ENCODE measurements at regions not wholly inside any gene's neighbourhood (a gene's known extent, or its start where the extent isn't known, plus 50 kb on each side); places are given as distances from the start of the nearest gene placed in this dataset.

DNA sequence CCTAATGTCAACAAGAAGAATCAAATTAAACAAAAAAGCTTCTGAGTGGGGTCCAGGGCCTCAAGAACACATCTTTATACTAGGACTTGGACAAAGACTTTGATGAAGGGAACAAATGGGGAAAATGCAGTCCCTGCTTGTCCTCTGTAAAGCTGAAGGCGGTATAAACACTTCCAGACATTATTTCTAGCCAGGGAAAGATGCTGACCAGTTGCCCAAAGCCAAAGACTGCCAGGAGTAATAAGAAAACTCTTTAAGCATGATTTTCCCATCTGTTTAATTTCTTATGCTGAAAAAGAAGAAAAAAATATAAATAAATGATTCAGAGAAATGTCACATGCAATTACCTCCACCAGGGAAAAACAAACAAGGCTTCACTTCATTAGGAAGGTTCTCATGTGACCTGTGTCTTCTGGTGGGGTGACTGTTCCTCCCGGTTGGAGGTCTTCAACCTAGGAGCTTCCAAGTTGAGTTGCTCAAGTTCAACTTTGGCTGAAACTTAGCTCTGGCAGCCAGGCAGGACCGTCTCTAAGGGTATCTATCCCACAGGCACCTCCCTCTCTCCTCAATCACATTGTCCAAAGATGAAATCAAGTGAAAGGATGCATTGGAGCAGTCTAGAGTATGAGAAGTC, 65.2 kb upstream of the KCNE2 start:
- intact Hi-C loops (cut with DNase I), result no loop called here
- Histone ChIP-seq H3K4me1 (replicated peaks in 1 of 2) (no peaks in the 10 kb centered on the region), H3K27ac (no peak overlapping the region), H3K27me3 (no peaks in the 10 kb centered on the region), H3K36me3 (replicated peaks in 1 of 2) (no peaks in the 10 kb centered on the region), H3K4me3 (no peak overlapping the region), H3K9me3 (replicated peaks in 1 of 3) (no peaks in the 10 kb centered on the region)
- no peak for DNase-seq
- TF ChIP-seq, protein P1, sequence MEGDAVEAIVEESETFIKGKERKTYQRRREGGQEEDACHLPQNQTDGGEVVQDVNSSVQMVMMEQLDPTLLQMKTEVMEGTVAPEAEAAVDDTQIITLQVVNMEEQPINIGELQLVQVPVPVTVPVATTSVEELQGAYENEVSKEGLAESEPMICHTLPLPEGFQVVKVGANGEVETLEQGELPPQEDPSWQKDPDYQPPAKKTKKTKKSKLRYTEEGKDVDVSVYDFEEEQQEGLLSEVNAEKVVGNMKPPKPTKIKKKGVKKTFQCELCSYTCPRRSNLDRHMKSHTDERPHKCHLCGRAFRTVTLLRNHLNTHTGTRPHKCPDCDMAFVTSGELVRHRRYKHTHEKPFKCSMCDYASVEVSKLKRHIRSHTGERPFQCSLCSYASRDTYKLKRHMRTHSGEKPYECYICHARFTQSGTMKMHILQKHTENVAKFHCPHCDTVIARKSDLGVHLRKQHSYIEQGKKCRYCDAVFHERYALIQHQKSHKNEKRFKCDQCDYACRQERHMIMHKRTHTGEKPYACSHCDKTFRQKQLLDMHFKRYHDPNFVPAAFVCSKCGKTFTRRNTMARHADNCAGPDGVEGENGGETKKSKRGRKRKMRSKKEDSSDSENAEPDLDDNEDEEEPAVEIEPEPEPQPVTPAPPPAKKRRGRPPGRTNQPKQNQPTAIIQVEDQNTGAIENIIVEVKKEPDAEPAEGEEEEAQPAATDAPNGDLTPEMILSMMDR (IDR thresholded peaks at IDR 0.05), result no peak
- no peak for TF ChIP-seq POLR2A (IDR thresholded peaks at IDR 0.05)
- WGBS, 4 donors, result 87 to 98% (median 92%) methylated on average over 3 of the region's 3 CpGs

DNA sequence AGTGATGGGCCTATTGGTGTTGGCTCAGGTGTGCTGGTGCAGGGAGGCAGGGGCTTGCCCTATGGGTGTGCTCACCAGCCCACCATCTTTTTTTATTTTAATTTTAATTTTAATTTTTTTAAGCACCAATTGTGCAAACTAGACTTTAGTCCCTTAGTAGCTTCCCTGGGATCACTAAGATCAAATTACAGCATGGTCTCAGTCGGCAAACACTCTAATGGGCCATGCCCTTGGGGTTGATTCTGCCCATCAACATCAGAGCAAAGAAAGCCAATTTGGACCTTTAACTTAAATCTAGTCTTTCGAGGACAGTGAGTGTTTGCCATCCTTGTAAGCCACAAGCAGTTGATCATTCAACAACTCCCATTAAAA, 64.7 kb upstream of the KCNE2 start:
- H3K9me3 ChIP-seq (replicated peaks in 1 of 3), result no peaks in the 10 kb centered on the region
- no peak overlapping the region for H3K4me3 ChIP-seq
- no peaks in the 10 kb centered on the region for H3K27me3 ChIP-seq
- H3K4me1 ChIP-seq (replicated peaks in 1 of 2), result no peaks in the 10 kb centered on the region
- intact Hi-C loops (cut with DNase I), result no loop called here
- no peaks in the 10 kb centered on the region for H3K36me3 ChIP-seq (replicated peaks in 1 of 2)
- TF ChIP-seq, protein P1 (IDR thresholded peaks at IDR 0.05), result no peak
- TF ChIP-seq POLR2A (IDR thresholded peaks at IDR 0.05), result no peak
- WGBS, 4 donors, result 76 to 85% (median 81%) methylated on average over 2 of the region's 2 CpGs
- no peak overlapping the region for H3K27ac ChIP-seq
- DNase-seq, result no peak

GRCh38 chr21:34302521-34302920, 61.3 kb upstream of the KCNE2 start:
- intact Hi-C loops (cut with DNase I), result no loop called here
- no peak overlapping the region for H3K27ac ChIP-seq
- 89 to 93% (median 93%) methylated on average over 6 of the region's 6 CpGs for WGBS, 4 donors
- H3K27me3 ChIP-seq, result no peaks in the 10 kb centered on the region
- no peaks in the 10 kb centered on the region for H3K36me3 ChIP-seq (replicated peaks in 1 of 2)
- no peak overlapping the region for H3K4me3 ChIP-seq
- H3K4me1 ChIP-seq (replicated peaks in 1 of 2), result no peaks in the 10 kb centered on the region
- H3K9me3 ChIP-seq (replicated peaks in 1 of 3), result no peaks in the 10 kb centered on the region
- TF ChIP-seq, protein P1 (IDR thresholded peaks at IDR 0.05), result no peak
- no peak for TF ChIP-seq POLR2A (IDR thresholded peaks at IDR 0.05)
- no peak for DNase-seq

- Histone ChIP-seq H3K9me3 (replicated peaks in 1 of 3) (no peaks in the 10 kb centered on the region), H3K4me3 (no peak overlapping the region), H3K36me3 (replicated peaks in 1 of 2) (no peaks in the 10 kb centered on the region), H3K27ac (no peak overlapping the region), H3K27me3 (no peaks in the 10 kb centered on the region), H3K4me1 (replicated peaks in 1 of 2) (no peaks in the 10 kb centered on the region)
- no peak for DNase-seq
- no peak for TF ChIP-seq POLR2A (IDR thresholded peaks at IDR 0.05)
- 84 to 89% (median 87%) methylated on average over 14 of the region's 14 CpGs for WGBS, 4 donors
- intact Hi-C loops (cut with DNase I), result no loop called here
Observed at GRCh38 chr21:34305605-34306604, 57.9 kb upstream of the KCNE2 start.
